ENCODE measurements at regions not wholly inside any gene's neighbourhood (a gene's known extent, or its start where the extent isn't known, plus 50 kb on each side); places are given as distances from the start of the nearest gene placed in this dataset.

GRCh38 chr5:4541334-4541733 is 598.8 kb upstream of the ADAMTS16 start:
- Histone ChIP-seq H3K4me1 (ENCODE audit: insufficient read depth) (peaks cover 25% of the 10 kb centered on the region; the same call in 1 of the 2 replicates), H3F3A (replicated peaks; ENCODE audit: low read depth) (no peaks in the 10 kb centered on the region), H3K79me2 (replicated peaks; ENCODE audit: insufficient read depth) (no peaks in the 10 kb centered on the region), H3K27ac (ENCODE audit: low read depth) (no peak overlapping the region), H3K4me2 (no peak overlapping the region), H3K27me3 (ENCODE audit: insufficient read depth) (no peaks in the 10 kb centered on the region), H3K9me2 (ENCODE audit: insufficient read depth) (peaks cover 14% of the 10 kb centered on the region), H3K36me3 (ENCODE audit: insufficient read depth) (no peaks in the 10 kb centered on the region), H4K20me1 (replicated peaks; ENCODE audit: insufficient read depth) (no peaks in the 10 kb centered on the region), H2AFZ (no peak overlapping the region), H3K4me3 (no peak overlapping the region)
- Mint-ChIP-seq H3K4me1 (peaks cover 27% of the 10 kb centered on the region), H3K27ac (no peak overlapping the region), H3K36me3 (ENCODE audit: low read depth) (peaks cover 4% of the 10 kb centered on the region; the same call in 1 of the 3 replicates), H3K9me3 (no peaks in the 10 kb centered on the region; the same call in 2 of the 3 replicates), H3K27me3 (ENCODE audit: insufficient read depth, low read depth, poor library complexity) (peaks cover 6% of the 10 kb centered on the region), H3K4me3 (no peak overlapping the region)
- TF ChIP-seq ZNF462 (CRISPR knock-in tag; IDR thresholded peaks at IDR 0.05) (no peak), REST (IDR thresholded peaks at IDR 0.05; ENCODE audit: unreplicated experiment) (no peak), POLR2AphosphoS5 (IDR thresholded peaks at IDR 0.05; ENCODE audit: low read depth) (no peak), CTCF (conservative IDR thresholded peaks at IDR 0.05; ENCODE audit: low read depth in 2 of 2) (no peak), JUNB (IDR thresholded peaks at IDR 0.05; ENCODE audit: unreplicated experiment) (no peak), ZNF114 (CRISPR knock-in tag; IDR thresholded peaks at IDR 0.05) (no peak), CREB1 (CRISPR knock-in tag; IDR thresholded peaks at IDR 0.05; ENCODE audit: low read depth) (no peak), EZH2 (IDR thresholded peaks at IDR 0.05; ENCODE audit: low read depth, unreplicated experiment) (no peak), STAT1 (IDR thresholded peaks at IDR 0.05; ENCODE audit: unreplicated experiment) (no peak), ETS1 (IDR thresholded peaks at IDR 0.05) (no peak), NANOG (IDR thresholded peaks at IDR 0.05; ENCODE audit: borderline replicate concordance) (no peak), ZNF331 (CRISPR knock-in tag; IDR thresholded peaks at IDR 0.05; ENCODE audit: low read depth) (no peak)
- ATAC-seq (no peak), DNase-seq (ENCODE audit: low spot score) (no peak)

Data from GM23338 (cell line).